ENCODE measurements at regions not wholly inside any gene's neighbourhood (a gene's known extent, or its start where the extent isn't known, plus 50 kb on each side); places are given as distances from the start of the nearest gene placed in this dataset.

- no peak overlapping the region for H3K4me3 ChIP-seq (ENCODE audit: low read depth, low read length)
- H3K27ac ChIP-seq (ENCODE audit: extremely low read depth, low read depth, low read length) = no peak overlapping the region
- H3K36me3 ChIP-seq (ENCODE audit: control insufficient read depth in 2 of 2, insufficient read depth in 1 of 2, low read length in 2 of 2) = no peaks in the 10 kb centered on the region
- no peaks in the 10 kb centered on the region for H3K9me3 ChIP-seq (ENCODE audit: control insufficient read depth, insufficient read depth, low read depth, low read length)
- no peaks in the 10 kb centered on the region for H3K4me1 ChIP-seq (ENCODE audit: control insufficient read depth, insufficient read depth, low read length)
- POLR2A ChIA-PET = no interaction called here
- CTCF ChIA-PET = no interaction called here
- TF ChIP-seq ZNF19 (tag by site-specific recombination; IDR thresholded peaks at IDR 0.05; ENCODE audit: low read depth) (no peak), ZNF658 (tag by site-specific recombination; IDR thresholded peaks at IDR 0.05) (no peak), ZNF416 (tag by site-specific recombination; IDR thresholded peaks at IDR 0.05) (no peak), ZNF239 (tag by site-specific recombination; IDR thresholded peaks at IDR 0.05) (no peak)
These were observed 886.2 kb upstream of the NRXN1 start for GRCh38 chr2:51918113-51918512.

- ChIA-PET POLR2A (no interaction called here), CTCF (no interaction called here)
- TF ChIP-seq BCL11B (tag by site-specific recombination; IDR thresholded peaks at IDR 0.05; ENCODE audit: low read depth) (no peak), ZNF837 (tag by site-specific recombination; IDR thresholded peaks at IDR 0.05) (no peak), CTCF (tag by site-specific recombination; IDR thresholded peaks at IDR 0.05) (no peak), ZNF140 (tag by site-specific recombination; IDR thresholded peaks at IDR 0.05) (no peak), ZNF791 (tag by site-specific recombination; IDR thresholded peaks at IDR 0.05) (no peak), KLF7 (tag by site-specific recombination; IDR thresholded peaks at IDR 0.05; ENCODE audit: borderline replicate concordance) (no peak), ZNF138 (tag by site-specific recombination; IDR thresholded peaks at IDR 0.05; ENCODE audit: borderline replicate concordance) (no peak), ZNF704 (tag by site-specific recombination; IDR thresholded peaks at IDR 0.05) (no peak), ZIC2 (tag by site-specific recombination; IDR thresholded peaks at IDR 0.05) (no peak), ZNF561 (tag by site-specific recombination; IDR thresholded peaks at IDR 0.05; ENCODE audit: borderline replicate concordance) (no peak), WT1 (tag by site-specific recombination; IDR thresholded peaks at IDR 0.05) (no peak), ZNF174 (tag by site-specific recombination; IDR thresholded peaks at IDR 0.05) (no peak), SCRT2 (tag by site-specific recombination; IDR thresholded peaks at IDR 0.05) (no peak), ZNF274 (IDR thresholded peaks at IDR 0.05; ENCODE audit: low read length) (no peak), ZNF274 (tag by site-specific recombination; IDR thresholded peaks at IDR 0.05; ENCODE audit: borderline replicate concordance) (no peak), ZNF155 (tag by site-specific recombination; IDR thresholded peaks at IDR 0.05) (no peak), ZNF488 (tag by site-specific recombination; IDR thresholded peaks at IDR 0.05) (no peak)
- H3K4me1 ChIP-seq (ENCODE audit: control insufficient read depth, insufficient read depth, low read length) = no peaks in the 10 kb centered on the region
- H3K27ac ChIP-seq (ENCODE audit: extremely low read depth, low read depth, low read length) = no peak overlapping the region
- H3K4me3 ChIP-seq (ENCODE audit: low read depth, low read length) = no peak overlapping the region
- H3K9me3 ChIP-seq (ENCODE audit: control insufficient read depth, insufficient read depth, low read depth, low read length) = no peaks in the 10 kb centered on the region
- H3K36me3 ChIP-seq (ENCODE audit: control insufficient read depth in 2 of 2, insufficient read depth in 1 of 2, low read length in 2 of 2) = no peaks in the 10 kb centered on the region
These were observed 871.8 kb upstream of the NRXN1 start for GRCh38 chr2:51903728-51904127.

- CTCF ChIA-PET = no interaction called here
- H3K4me3 ChIP-seq (ENCODE audit: low read depth, low read length) = no peak overlapping the region
- no peaks in the 10 kb centered on the region for H3K9me3 ChIP-seq (ENCODE audit: control insufficient read depth, insufficient read depth, low read depth, low read length)
- no peaks in the 10 kb centered on the region for H3K4me1 ChIP-seq (ENCODE audit: control insufficient read depth, insufficient read depth, low read length)
- no peaks in the 10 kb centered on the region for H3K36me3 ChIP-seq (ENCODE audit: control insufficient read depth in 2 of 2, insufficient read depth in 1 of 2, low read length in 2 of 2)
- POLR2A ChIA-PET = no interaction called here
- TF ChIP-seq ZNF280C (tag by site-specific recombination; IDR thresholded peaks at IDR 0.05) (no peak), ZSCAN5A (tag by site-specific recombination; IDR thresholded peaks at IDR 0.05) (no peak), ZNF350 (tag by site-specific recombination; IDR thresholded peaks at IDR 0.05) (no peak), ZNF324 (tag by site-specific recombination; IDR thresholded peaks at IDR 0.05) (no peak), ZBTB21 (tag by site-specific recombination; IDR thresholded peaks at IDR 0.05) (no peak)
- H3K27ac ChIP-seq (ENCODE audit: extremely low read depth, low read depth, low read length) = no peak overlapping the region
These were observed 867.7 kb upstream of the NRXN1 start for GRCh38 chr2:51899643-51900042.
